SK-N-SH treated with all-trans-retinoic acid at 6 μM for 48 hours (cell line): ENCODE measurements at regions not wholly inside any gene's neighbourhood (a gene's known extent, or its start where the extent isn't known, plus 50 kb on each side); places are given as distances from the start of the nearest gene placed in this dataset.

Experiments
- BACH2 ChIP-seq: fragments of 250-450 bp; sonication (Bioruptor Pico); IDR thresholded peaks from 2 replicates; pipeline ENCODE4 v1.9.0; 2021; ENCODE audit warnings: mild to moderate bottlenecking, borderline replicate concordance
- TCF4 ChIP-seq: fragments of 250-450 bp; sonication (Bioruptor Pico); IDR thresholded peaks from 2 replicates; pipeline ENCODE4 v1.8.0; 2021; ENCODE audit warnings: mild to moderate bottlenecking, moderate library complexity, borderline replicate concordance
- ZC3H10 ChIP-seq: fragments of 250-450 bp; sonication (Bioruptor Pico); IDR thresholded peaks from 2 replicates; pipeline ENCODE4 v1.5.1; 2021; ENCODE audit warnings: mild to moderate bottlenecking, moderate library complexity
- ZNF70 ChIP-seq: fragments of 450-650 bp; formaldehyde crosslinking; IDR thresholded peaks from 2 replicates; pipeline ENCODE4 v1.5.0; 2020; ENCODE audit warnings: mild to moderate bottlenecking, moderate library complexity

GRCh38 chr13:81207231-81207630 is 866.3 kb upstream of the SPRY2 start:
- TF ChIP-seq ZC3H10 = no peak
- TF ChIP-seq BACH2 (CRISPR knock-in tag) = no peak
- TF ChIP-seq ZNF70 = no peak
- TF ChIP-seq TCF4 (CRISPR knock-in tag) = no peak
